ENCODE measurements at regions not wholly inside any gene's neighbourhood (a gene's known extent, or its start where the extent isn't known, plus 50 kb on each side); places are given as distances from the start of the nearest gene placed in this dataset.
"Not testable (repeated sequence)": the region's sequence is repeated elsewhere in the genome, so short reads cannot be mapped to it uniquely, and the experiment has no call there.

- H3K27me3 Mint-ChIP-seq: no peaks in the 10 kb centered on the region
- peaks cover 9% of the 10 kb centered on the region in 2 donors for H3K9me3 Mint-ChIP-seq
- no peak overlapping the region for H3K27ac Mint-ChIP-seq
- H3K36me3 Mint-ChIP-seq: no peaks in the 10 kb centered on the region
- DNase-seq (no peak), ATAC-seq (replicated peaks) (no peak)
- no peaks in the 10 kb centered on the region for H3K4me1 Mint-ChIP-seq
- no peak overlapping the region for H3K4me3 Mint-ChIP-seq
Measured at GRCh38 chr9:28491121-28491520, 917.8 kb upstream of the C9orf72 start.

DNA sequence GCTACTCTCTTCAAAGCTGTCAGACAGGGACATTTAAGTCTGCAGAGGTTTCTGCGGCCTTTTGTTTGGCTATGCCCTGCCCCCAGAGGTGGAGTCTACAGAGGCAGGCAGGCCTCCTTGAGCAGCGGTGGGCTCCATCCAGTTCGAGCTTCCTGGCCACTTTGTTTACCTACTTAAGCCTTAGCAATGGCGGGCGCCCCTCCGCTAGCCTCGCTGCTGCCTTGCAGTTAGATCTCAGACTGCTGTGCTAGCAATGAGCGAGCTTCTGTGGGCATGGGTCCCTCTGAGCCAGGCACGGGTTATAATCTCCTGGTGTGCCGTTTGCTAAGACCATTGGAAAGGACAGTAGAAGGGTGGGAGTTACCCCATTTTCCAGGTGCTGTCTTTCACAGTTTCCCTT lies 924.9 kb upstream of the C9orf72 start:
- not testable (repeated sequence) for DNase-seq; H3K27ac Mint-ChIP-seq; H3K27me3 Mint-ChIP-seq; ATAC-seq (replicated peaks); H3K4me3 Mint-ChIP-seq; H3K36me3 Mint-ChIP-seq; H3K4me1 Mint-ChIP-seq
- H3K9me3 Mint-ChIP-seq: peaks cover 9 to 12% of the 10 kb centered on the region in 2 donors

DNA sequence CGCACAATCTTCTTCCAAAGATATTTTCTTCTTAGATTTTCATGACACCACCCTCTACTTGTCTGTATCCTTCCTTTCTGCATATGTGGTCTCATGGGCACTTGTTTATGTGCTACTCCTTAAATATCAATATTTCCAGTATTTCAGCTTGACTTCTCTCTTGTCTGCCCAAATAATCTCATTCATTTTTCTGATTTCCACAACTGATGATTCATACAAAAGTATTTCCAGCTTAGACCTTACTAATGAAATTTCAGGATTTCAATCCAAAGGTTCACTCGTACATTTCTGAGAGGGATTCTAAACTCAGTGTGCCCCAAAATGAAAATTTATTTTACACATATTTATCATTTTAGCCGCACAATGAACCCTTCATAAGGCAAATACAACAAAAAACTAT lies 928.9 kb upstream of the C9orf72 start:
- Mint-ChIP-seq H3K36me3 (no peaks in the 10 kb centered on the region), H3K4me1 (no peaks in the 10 kb centered on the region), H3K27me3 (no peaks in the 10 kb centered on the region), H3K27ac (no peak overlapping the region), H3K4me3 (no peak overlapping the region), H3K9me3 (peaks cover 0 to 3% of the 10 kb centered on the region in 2 donors)
- no peak for ATAC-seq (replicated peaks)
- DNase-seq: no peak

DNA sequence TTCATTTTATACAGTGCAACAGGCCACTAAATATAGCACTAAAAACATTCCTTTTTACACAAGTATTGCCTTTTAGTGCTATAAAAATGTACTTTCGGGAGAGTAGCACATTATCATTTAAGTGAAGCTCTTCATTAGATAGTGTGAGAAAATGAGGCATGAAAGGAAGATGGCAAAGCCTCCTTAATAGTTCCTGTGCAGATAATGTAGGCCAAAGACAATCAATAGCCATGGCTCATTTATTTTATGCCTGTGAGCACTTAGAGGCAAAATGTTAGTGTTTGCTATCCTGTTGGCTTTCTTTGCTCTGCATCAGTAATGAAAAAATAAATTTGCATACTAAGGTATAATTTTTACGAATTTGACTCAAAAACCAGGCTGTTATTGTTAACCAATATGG lies 929.5 kb upstream of the C9orf72 start:
- H3K4me3 Mint-ChIP-seq: no peak overlapping the region
- H3K9me3 Mint-ChIP-seq: peaks cover 0 to 3% of the 10 kb centered on the region in 2 donors
- H3K27me3 Mint-ChIP-seq: no peaks in the 10 kb centered on the region
- ATAC-seq (replicated peaks) (no peak), DNase-seq (no peak)
- no peaks in the 10 kb centered on the region for H3K36me3 Mint-ChIP-seq
- H3K27ac Mint-ChIP-seq: no peak overlapping the region
- H3K4me1 Mint-ChIP-seq: no peaks in the 10 kb centered on the region

- no peak overlapping the region for H3K4me3 Mint-ChIP-seq
- DNase-seq (no peak), ATAC-seq (replicated peaks) (no peak)
- no peaks in the 10 kb centered on the region for H3K27me3 Mint-ChIP-seq
- H3K36me3 Mint-ChIP-seq: no peaks in the 10 kb centered on the region
- H3K27ac Mint-ChIP-seq: no peak overlapping the region
- peaks cover 0 to 3% of the 10 kb centered on the region in 2 donors for H3K9me3 Mint-ChIP-seq
- no peaks in the 10 kb centered on the region for H3K4me1 Mint-ChIP-seq
Measured at GRCh38 chr9:28503573-28503972, 930.3 kb upstream of the C9orf72 start.

DNA sequence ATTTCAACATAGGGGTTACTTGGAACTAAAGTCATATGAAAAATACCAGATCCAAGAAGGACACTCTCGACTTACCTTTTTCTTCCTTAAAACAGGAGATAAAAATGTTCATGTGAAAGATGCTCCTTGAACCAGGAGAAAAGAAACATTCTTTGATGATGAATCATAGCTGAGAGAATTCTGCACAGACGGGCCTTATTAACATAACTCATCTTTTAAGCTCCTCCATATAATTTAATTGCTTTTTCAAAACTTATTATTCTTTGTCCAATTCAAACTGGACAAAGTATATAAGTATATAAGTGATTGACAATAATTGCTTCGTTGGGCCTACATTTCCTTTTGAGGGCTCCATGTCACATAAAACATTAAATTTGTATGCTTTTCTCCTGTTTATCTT lies 945.2 kb upstream of the C9orf72 start:
- Mint-ChIP-seq H3K4me3 (no peak overlapping the region), H3K27ac (no peak overlapping the region), H3K27me3 (no peaks in the 10 kb centered on the region), H3K4me1 (no peaks in the 10 kb centered on the region), H3K36me3 (no peaks in the 10 kb centered on the region), H3K9me3 (peaks cover 3 to 11% of the 10 kb centered on the region in 2 donors)
- no peak for DNase-seq
- ATAC-seq (replicated peaks): no peak

- H3K27me3 Mint-ChIP-seq; H3K27ac Mint-ChIP-seq; DNase-seq; H3K4me1 Mint-ChIP-seq; ATAC-seq (replicated peaks); H3K36me3 Mint-ChIP-seq; H3K4me3 Mint-ChIP-seq; H3K9me3 Mint-ChIP-seq: not testable (repeated sequence)
Measured at GRCh38 chr9:28524309-28524708, 951.0 kb upstream of the C9orf72 start.

DNA sequence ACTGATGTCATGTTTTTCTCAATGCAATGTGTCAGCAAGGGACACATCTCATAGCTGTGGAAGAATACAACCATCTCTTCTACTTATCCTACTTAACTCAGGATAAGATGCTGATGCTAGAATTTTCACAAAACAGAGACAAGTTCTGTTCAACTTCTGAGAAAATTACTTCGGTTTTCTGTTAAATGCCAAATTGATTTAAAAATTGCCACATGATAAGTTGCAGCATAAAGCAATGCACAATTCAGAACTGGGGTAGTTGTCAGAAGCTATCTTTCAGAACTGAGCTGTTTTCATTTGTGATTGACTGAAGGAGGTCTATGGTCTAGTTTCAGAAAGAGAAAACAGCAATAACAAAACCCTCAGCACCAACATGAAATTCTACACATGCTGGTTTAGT lies 954.8 kb upstream of the C9orf72 start:
- no peak for ATAC-seq (replicated peaks)
- Mint-ChIP-seq H3K36me3 (no peaks in the 10 kb centered on the region), H3K27ac (no peak overlapping the region), H3K9me3 (no peaks in the 10 kb centered on the region), H3K27me3 (no peaks in the 10 kb centered on the region), H3K4me3 (no peak overlapping the region), H3K4me1 (no peaks in the 10 kb centered on the region)
- no peak for DNase-seq

GRCh38 chr9:28538132-28538531 lies 964.9 kb upstream of the C9orf72 start:
- Mint-ChIP-seq H3K36me3 (no peaks in the 10 kb centered on the region), H3K4me3 (no peak overlapping the region), H3K27ac (no peak overlapping the region), H3K9me3 (no peaks in the 10 kb centered on the region), H3K27me3 (no peaks in the 10 kb centered on the region), H3K4me1 (no peaks in the 10 kb centered on the region)
- ATAC-seq (replicated peaks) (no peak), DNase-seq (no peak)

GRCh38 chr9:28539434-28540070 lies 966.3 kb upstream of the C9orf72 start:
- ATAC-seq (replicated peaks): no peak

GRCh38 chr9:28542928-28543327 lies 969.6 kb upstream of the C9orf72 start:
- ATAC-seq (replicated peaks) (no peak), DNase-seq (no peak)
- Mint-ChIP-seq H3K27ac (no peak overlapping the region), H3K36me3 (no peaks in the 10 kb centered on the region), H3K27me3 (no peaks in the 10 kb centered on the region), H3K4me3 (no peak overlapping the region), H3K4me1 (no peaks in the 10 kb centered on the region), H3K9me3 (no peaks in the 10 kb centered on the region)

More at GRCh38 chr9:28539434-28540070, 966.3 kb upstream of the C9orf72 start:
- Mint-ChIP-seq H3K27me3 (no peaks in the 10 kb centered on the region), H3K4me3 (no peak overlapping the region), H3K9me3 (no peaks in the 10 kb centered on the region), H3K27ac (no peak overlapping the region), H3K36me3 (no peaks in the 10 kb centered on the region), H3K4me1 (no peaks in the 10 kb centered on the region)
- DNase-seq: no peak

- ATAC-seq (replicated peaks): no peak
- no peak overlapping the region for H3K27ac Mint-ChIP-seq
- peaks cover 5 to 10% of the 10 kb centered on the region in 2 donors for H3K9me3 Mint-ChIP-seq
Measured at GRCh38 chr9:28547527-28547926, 974.2 kb upstream of the C9orf72 start.

DNA sequence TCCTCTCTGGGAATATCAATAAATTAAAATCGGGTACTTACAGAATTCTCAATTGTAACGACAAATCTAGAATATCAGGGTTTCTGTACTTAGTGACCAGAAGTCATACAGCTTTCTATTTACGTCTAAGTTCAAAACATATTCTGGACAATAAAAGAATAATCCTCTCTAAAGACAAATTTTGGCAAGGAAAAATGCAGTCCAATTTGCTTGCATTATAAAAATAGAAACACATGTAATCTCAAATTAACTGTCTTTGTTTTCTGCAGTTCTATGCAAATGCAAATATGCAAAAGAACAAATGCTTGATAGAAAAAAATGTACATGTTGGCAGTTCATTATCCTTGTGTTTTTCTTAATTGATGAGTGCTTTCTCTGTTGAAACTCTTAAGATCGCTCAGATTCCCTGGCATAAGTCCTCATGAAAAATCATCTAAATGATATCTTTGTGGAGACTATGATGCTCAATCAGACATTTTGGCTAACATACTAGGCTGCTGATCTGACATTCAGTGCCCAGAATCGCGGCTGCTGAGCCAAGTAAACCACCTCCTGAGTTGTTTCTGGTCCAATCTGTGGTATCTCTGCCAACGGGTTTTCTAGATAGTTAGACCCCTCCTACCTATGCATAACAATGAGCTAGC lies 990.1 kb upstream of the C9orf72 start:
- H3K27ac Mint-ChIP-seq: no peak overlapping the region
- ATAC-seq (replicated peaks): no peak
- H3K36me3 Mint-ChIP-seq: no peaks in the 10 kb centered on the region
- no peaks in the 10 kb centered on the region for H3K27me3 Mint-ChIP-seq
- H3K9me3 Mint-ChIP-seq: peaks cover 0 to under 1% of the 10 kb centered on the region in 2 donors
- H3K4me1 Mint-ChIP-seq: no peaks in the 10 kb centered on the region
- H3K4me3 Mint-ChIP-seq: no peak overlapping the region
- no peak for DNase-seq

More at GRCh38 chr9:28547527-28547926, 974.2 kb upstream of the C9orf72 start:
- DNase-seq: no peak
- no peak overlapping the region for H3K4me3 Mint-ChIP-seq
- H3K27me3 Mint-ChIP-seq: no peaks in the 10 kb centered on the region
- no peaks in the 10 kb centered on the region for H3K4me1 Mint-ChIP-seq
- no peaks in the 10 kb centered on the region for H3K36me3 Mint-ChIP-seq

DNA sequence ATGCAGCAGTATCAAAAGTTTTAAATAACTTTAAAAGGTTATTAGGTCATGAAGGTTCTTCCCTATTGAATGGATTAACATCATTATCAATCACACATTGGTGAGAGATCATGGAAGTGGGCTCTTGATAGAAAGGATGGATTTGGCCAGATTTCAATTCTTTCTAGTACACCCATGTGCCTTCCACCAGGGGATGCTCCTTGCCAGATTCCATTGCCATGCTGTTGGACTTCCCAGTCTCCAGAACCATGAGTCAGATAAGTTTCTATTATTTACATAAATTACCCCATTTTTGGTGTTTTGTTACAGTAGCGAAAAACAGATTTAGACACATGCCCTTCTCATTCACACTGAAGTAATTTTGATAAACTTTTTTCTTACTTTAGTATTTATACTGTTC lies 1010.6 kb upstream of the C9orf72 start:
- no peak for DNase-seq
- no peak overlapping the region for H3K27ac Mint-ChIP-seq

GRCh38 chr9:28584542-28584941 lies 1011.3 kb upstream of the C9orf72 start:
- Mint-ChIP-seq H3K36me3 (no peaks in the 10 kb centered on the region), H3K27me3 (no peaks in the 10 kb centered on the region), H3K9me3 (peaks cover 1 to 4% of the 10 kb centered on the region in 2 donors), H3K4me3 (no peak overlapping the region), H3K27ac (no peak overlapping the region), H3K4me1 (no peaks in the 10 kb centered on the region)
- ATAC-seq (replicated peaks) (no peak), DNase-seq (no peak)

More for the DNA sequence above, 1010.6 kb upstream of the C9orf72 start:
- H3K4me1 Mint-ChIP-seq: no peaks in the 10 kb centered on the region
- no peaks in the 10 kb centered on the region for H3K27me3 Mint-ChIP-seq
- ATAC-seq (replicated peaks): no peak
- no peaks in the 10 kb centered on the region for H3K36me3 Mint-ChIP-seq
- peaks cover 1 to 5% of the 10 kb centered on the region in 2 donors for H3K9me3 Mint-ChIP-seq
- no peak overlapping the region for H3K4me3 Mint-ChIP-seq
